BJ (cell line): ENCODE measurements at regions not wholly inside any gene's neighbourhood (a gene's known extent, or its start where the extent isn't known, plus 50 kb on each side); places are given as distances from the start of the nearest gene placed in this dataset.

Experiments used
- CTCF ChIA-PET: fragments of 350-600 bp; formaldehyde crosslinking; extraction: SDS; loops from one replicate; lab custom pipeline; 2021; ENCODE audit warnings: antibody characterized with exemption, inconsistent platforms; lab: Yijun Ruan, JAX
- POLR2A ChIA-PET: fragments of 300-600 bp; sonication (Branson Sonifier 250); formaldehyde crosslinking; extraction: SDS; loops from one replicate; lab custom pipeline; 2021; ENCODE audit warnings: antibody characterized with exemption; lab: Charles Lee
- DNase-seq: peaks from one replicate; pipeline ENCODE4 v3.0.0-alpha.2; 2011; ENCODE audit warnings: low read depth
- H3K27me3 ChIP-seq: 2 replicates; pipeline ENCODE4 v1.6.0; 2011; ENCODE audit warnings: low read length; ENCODE audit not compliant: control insufficient read depth, insufficient read depth
- H3K36me3 ChIP-seq: 2 replicates; pipeline ENCODE4 v1.5.1; 2011; ENCODE audit warnings: low read length; ENCODE audit not compliant: control insufficient read depth, insufficient read depth
- H3K4me3 ChIP-seq: 2 replicates; pipeline ENCODE4 v1.5.1; 2011; ENCODE audit warnings: low read depth, mild to moderate bottlenecking, control low read depth, low read length
- TF ChIP-seq, protein P1 (sequence below): IDR thresholded peaks from 2 replicates; pipeline ENCODE4 v1.5.1; 2011; ENCODE audit warnings: low read depth, mild to moderate bottlenecking, control low read depth, inconsistent platforms, low read length, moderate library complexity; ENCODE audit not compliant: insufficient read depth

DNA sequence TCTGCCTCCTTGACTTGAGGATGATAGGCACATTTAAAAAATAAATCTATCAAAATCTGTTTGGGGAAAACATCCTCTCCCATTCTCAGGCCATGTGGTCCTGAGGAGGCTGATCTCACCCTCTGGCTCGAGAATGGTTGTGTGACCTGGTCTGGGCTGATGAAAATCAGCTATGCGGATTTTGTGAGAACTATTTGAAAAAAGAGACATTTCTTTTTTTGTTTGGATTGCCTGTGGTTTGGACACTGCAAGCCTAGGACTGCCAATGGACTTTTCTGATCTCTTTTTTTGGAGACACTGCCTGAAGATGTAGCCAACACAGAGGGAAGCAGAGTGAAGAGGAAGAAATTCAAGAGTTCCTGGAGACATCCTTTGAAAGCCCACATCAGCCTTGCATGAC lies 145.9 kb downstream of the HS3ST3B1 start:
- POLR2A ChIA-PET, result no interaction called here
- H3K4me3 ChIP-seq, result no peak overlapping the region
- CTCF ChIA-PET, result interaction anchor here (1.1 kb wide), 1 partner anchor 480 kb away, joined by 3 read pairs; no protein-coding TSS in a partner anchor
- no peaks in the 10 kb centered on the region for H3K36me3 ChIP-seq
- TF ChIP-seq, protein P1, sequence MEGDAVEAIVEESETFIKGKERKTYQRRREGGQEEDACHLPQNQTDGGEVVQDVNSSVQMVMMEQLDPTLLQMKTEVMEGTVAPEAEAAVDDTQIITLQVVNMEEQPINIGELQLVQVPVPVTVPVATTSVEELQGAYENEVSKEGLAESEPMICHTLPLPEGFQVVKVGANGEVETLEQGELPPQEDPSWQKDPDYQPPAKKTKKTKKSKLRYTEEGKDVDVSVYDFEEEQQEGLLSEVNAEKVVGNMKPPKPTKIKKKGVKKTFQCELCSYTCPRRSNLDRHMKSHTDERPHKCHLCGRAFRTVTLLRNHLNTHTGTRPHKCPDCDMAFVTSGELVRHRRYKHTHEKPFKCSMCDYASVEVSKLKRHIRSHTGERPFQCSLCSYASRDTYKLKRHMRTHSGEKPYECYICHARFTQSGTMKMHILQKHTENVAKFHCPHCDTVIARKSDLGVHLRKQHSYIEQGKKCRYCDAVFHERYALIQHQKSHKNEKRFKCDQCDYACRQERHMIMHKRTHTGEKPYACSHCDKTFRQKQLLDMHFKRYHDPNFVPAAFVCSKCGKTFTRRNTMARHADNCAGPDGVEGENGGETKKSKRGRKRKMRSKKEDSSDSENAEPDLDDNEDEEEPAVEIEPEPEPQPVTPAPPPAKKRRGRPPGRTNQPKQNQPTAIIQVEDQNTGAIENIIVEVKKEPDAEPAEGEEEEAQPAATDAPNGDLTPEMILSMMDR, result no peak
- no peaks in the 10 kb centered on the region for H3K27me3 ChIP-seq
- no peak for DNase-seq

GRCh38 chr17:14444915-14445314 lies 144.0 kb downstream of the HS3ST3B1 start:
- Histone ChIP-seq H3K27me3 (no peaks in the 10 kb centered on the region), H3K36me3 (no peaks in the 10 kb centered on the region), H3K4me3 (no peak overlapping the region)
- POLR2A ChIA-PET, result no interaction called here
- TF ChIP-seq, protein P1, result no peak
- no peak for DNase-seq
- CTCF ChIA-PET, result no interaction called here

DNA sequence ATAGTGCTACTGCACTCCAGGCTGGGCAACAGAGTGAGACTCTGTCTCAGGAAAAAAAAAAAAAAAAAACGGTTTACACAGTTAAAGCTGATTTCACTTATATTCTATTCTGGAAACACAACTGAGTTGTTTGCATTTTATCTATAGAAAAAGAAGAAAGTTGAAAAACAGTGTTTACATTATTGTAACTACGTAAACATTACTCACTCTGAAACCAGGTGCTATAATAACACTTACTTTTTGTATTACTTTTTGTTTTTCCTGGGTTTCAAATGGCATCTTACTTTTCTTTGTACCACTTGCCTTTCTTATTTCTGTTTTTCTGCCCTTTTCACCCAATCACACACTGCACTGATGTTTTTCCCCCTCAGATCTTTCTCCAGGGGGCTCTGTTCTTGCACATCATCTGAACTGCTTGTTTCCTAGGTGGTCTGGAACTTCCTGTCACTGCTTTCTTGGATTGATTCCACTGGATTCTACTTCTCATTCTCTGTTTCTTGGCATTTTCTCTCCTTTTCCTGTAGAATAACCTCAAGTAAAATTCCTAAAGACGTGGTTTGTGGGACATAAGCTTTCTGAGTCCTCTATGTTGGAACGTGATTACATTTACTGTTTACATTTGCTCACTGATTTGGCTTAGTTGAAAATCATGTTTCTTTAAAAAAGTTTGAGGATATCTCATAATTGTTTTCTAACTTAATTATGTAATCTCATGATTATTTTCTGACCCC lies 142.1 kb downstream of the HS3ST3B1 start:
- TF ChIP-seq, protein P1, result no peak
- POLR2A ChIA-PET, result no interaction called here
- H3K4me3 ChIP-seq, result no peak overlapping the region
- no peak for DNase-seq
- H3K27me3 ChIP-seq, result no peaks in the 10 kb centered on the region
- H3K36me3 ChIP-seq, result no peaks in the 10 kb centered on the region
- CTCF ChIA-PET, result no interaction called here

GRCh38 chr17:14437176-14437575 lies 136.3 kb downstream of the HS3ST3B1 start:
- CTCF ChIA-PET, result no interaction called here
- H3K4me3 ChIP-seq, result no peak overlapping the region
- TF ChIP-seq, protein P1, result no peak
- no peaks in the 10 kb centered on the region for H3K36me3 ChIP-seq
- DNase-seq, result no peak
- no peaks in the 10 kb centered on the region for H3K27me3 ChIP-seq
- POLR2A ChIA-PET, result no interaction called here

DNA sequence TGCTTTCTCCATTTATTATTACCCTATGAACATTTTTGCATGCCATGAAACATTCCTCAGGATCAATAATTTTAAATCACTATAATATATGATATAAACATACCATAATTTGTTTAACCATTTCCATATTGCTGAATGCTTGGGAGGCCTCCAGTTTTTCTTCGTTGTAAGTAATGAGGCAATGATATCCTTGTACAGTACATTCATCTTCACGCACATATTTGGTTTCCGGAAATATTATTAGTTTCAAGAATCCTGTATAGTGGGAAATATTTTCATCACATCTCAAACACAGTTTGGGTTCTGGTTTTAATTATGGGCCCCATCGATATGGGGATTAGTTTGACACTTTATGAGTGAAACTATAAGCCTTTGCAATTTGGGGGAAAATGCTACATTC lies 135.4 kb downstream of the HS3ST3B1 start:
- TF ChIP-seq, protein P1, result no peak
- Histone ChIP-seq H3K27me3 (no peaks in the 10 kb centered on the region), H3K4me3 (no peak overlapping the region), H3K36me3 (no peaks in the 10 kb centered on the region)
- DNase-seq, result no peak
- CTCF ChIA-PET, result no interaction called here
- POLR2A ChIA-PET, result no interaction called here
